BLaER1 (cell line): ENCODE measurements at regions not wholly inside any gene's neighbourhood (a gene's known extent, or its start where the extent isn't known, plus 50 kb on each side); places are given as distances from the start of the nearest gene placed in this dataset.

Experiments
- H3K27ac ChIP-seq: shearing (Covaris generic); formaldehyde crosslinking; 2 replicates; pipeline ENCODE4 v1.8.1; 2022
- H3K27me3 ChIP-seq: shearing (Covaris generic); formaldehyde crosslinking; 2 replicates; pipeline ENCODE4 v1.8.1; 2022
- H3K36me3 ChIP-seq: shearing (Covaris generic); formaldehyde crosslinking; 2 replicates; pipeline ENCODE4 v1.8.1; 2022
- H3K4me1 ChIP-seq: shearing (Covaris generic); formaldehyde crosslinking; 2 replicates; pipeline ENCODE4 v1.8.1; 2022
- H3K4me2 ChIP-seq: shearing (Covaris generic); formaldehyde crosslinking; 2 replicates; pipeline ENCODE4 v1.8.1; 2022
- H3K4me3 ChIP-seq: shearing (Covaris generic); formaldehyde crosslinking; 2 replicates; pipeline ENCODE4 v1.8.1; 2022
- H3K9ac ChIP-seq: shearing (Covaris generic); formaldehyde crosslinking; 2 replicates; pipeline ENCODE4 v1.8.1; 2022
- H3K9me3 ChIP-seq: shearing (Covaris generic); formaldehyde crosslinking; 2 replicates; pipeline ENCODE4 v1.8.1; 2022
- H4K20me1 ChIP-seq: shearing (Covaris generic); formaldehyde crosslinking; 2 replicates; pipeline ENCODE4 v1.8.1; 2022
- Cebpa-rat ChIP-seq: shearing (Covaris generic); IDR thresholded peaks from 2 replicates; pipeline ENCODE4 v1.8.1; 2022

GRCh38 chr3:168860028-168860427, 764.3 kb upstream of the GOLIM4 start:
- H3K36me3 ChIP-seq: no peaks in the 10 kb centered on the region
- H3K4me3 ChIP-seq: no peak overlapping the region
- H4K20me1 ChIP-seq: no peaks in the 10 kb centered on the region
- peak overlapping the region; percentile 83 for H3K4me2 ChIP-seq
- TF ChIP-seq Cebpa-rat: no peak
- no peaks in the 10 kb centered on the region for H3K27me3 ChIP-seq
- peaks cover 22% of the 10 kb centered on the region for H3K9me3 ChIP-seq
- peaks cover 48% of the 10 kb centered on the region for H3K4me1 ChIP-seq
- H3K9ac ChIP-seq: no peak overlapping the region
- no peak overlapping the region for H3K27ac ChIP-seq

- TF ChIP-seq Cebpa-rat: no peak
- Histone ChIP-seq H3K9ac (no peak overlapping the region), H3K9me3 (peaks cover 22% of the 10 kb centered on the region), H3K4me1 (peaks cover 44% of the 10 kb centered on the region), H3K36me3 (no peaks in the 10 kb centered on the region), H3K4me3 (no peak overlapping the region; the same call in 1 of the 2 replicates), H3K27me3 (no peaks in the 10 kb centered on the region), H3K27ac (peak overlapping the region; percentile 18), H4K20me1 (no peaks in the 10 kb centered on the region), H3K4me2 (peak overlapping the region; percentile 83)
Measured at GRCh38 chr3:168859574-168859973, 763.9 kb upstream of the GOLIM4 start.

GRCh38 chr3:168859143-168859542, 763.4 kb upstream of the GOLIM4 start:
- peaks cover 40% of the 10 kb centered on the region for H3K4me1 ChIP-seq
- H3K4me3 ChIP-seq: peak overlapping the region; percentile 29; the same call in 1 of the 2 replicates
- no peak for TF ChIP-seq Cebpa-rat
- no peaks in the 10 kb centered on the region for H3K36me3 ChIP-seq
- peaks cover 22% of the 10 kb centered on the region for H3K9me3 ChIP-seq
- H3K27ac ChIP-seq: peak overlapping the region; percentile 18
- H3K4me2 ChIP-seq: peak overlapping the region; percentile 83
- no peaks in the 10 kb centered on the region for H4K20me1 ChIP-seq
- no peaks in the 10 kb centered on the region for H3K27me3 ChIP-seq
- H3K9ac ChIP-seq: no peak overlapping the region

- no peak overlapping the region for H3K9ac ChIP-seq
- no peak overlapping the region for H3K4me3 ChIP-seq
- H3K4me2 ChIP-seq: peak overlapping the region; percentile 83
- peaks cover 22% of the 10 kb centered on the region for H3K9me3 ChIP-seq
- H3K4me1 ChIP-seq: peaks cover 37% of the 10 kb centered on the region
- H3K36me3 ChIP-seq: no peaks in the 10 kb centered on the region
- H4K20me1 ChIP-seq: no peaks in the 10 kb centered on the region
- peak overlapping the region; percentile 18 for H3K27ac ChIP-seq
- TF ChIP-seq Cebpa-rat: peak; percentile 83
- H3K27me3 ChIP-seq: no peaks in the 10 kb centered on the region
Measured at GRCh38 chr3:168858327-168858726, 762.6 kb upstream of the GOLIM4 start.

GRCh38 chr3:168850109-168850508, 754.4 kb upstream of the GOLIM4 start:
- no peak overlapping the region for H3K27ac ChIP-seq
- no peak overlapping the region for H3K9ac ChIP-seq
- H3K4me2 ChIP-seq: no peak overlapping the region
- H3K36me3 ChIP-seq: no peaks in the 10 kb centered on the region
- H4K20me1 ChIP-seq: no peaks in the 10 kb centered on the region
- no peak overlapping the region for H3K4me3 ChIP-seq
- peaks cover 10% of the 10 kb centered on the region for H3K27me3 ChIP-seq
- TF ChIP-seq Cebpa-rat: no peak
- no peaks in the 10 kb centered on the region; the same call in 1 of the 2 replicates for H3K4me1 ChIP-seq
- no peaks in the 10 kb centered on the region for H3K9me3 ChIP-seq

GRCh38 chr3:168847291-168847883, 751.7 kb upstream of the GOLIM4 start:
- H3K4me2 ChIP-seq: no peak overlapping the region
- TF ChIP-seq Cebpa-rat: no peak

GRCh38 chr3:168844894-168845482, 749.3 kb upstream of the GOLIM4 start:
- Histone ChIP-seq H3K9me3 (no peaks in the 10 kb centered on the region), H3K36me3 (no peaks in the 10 kb centered on the region), H3K4me2 (no peak overlapping the region), H3K9ac (no peak overlapping the region), H3K27ac (no peak overlapping the region), H3K4me1 (no peaks in the 10 kb centered on the region; the same call in 1 of the 2 replicates), H4K20me1 (no peaks in the 10 kb centered on the region), H3K4me3 (no peak overlapping the region), H3K27me3 (peaks cover 13% of the 10 kb centered on the region)
- TF ChIP-seq Cebpa-rat: no peak

More at GRCh38 chr3:168847291-168847883, 751.7 kb upstream of the GOLIM4 start:
- Histone ChIP-seq H3K9me3 (no peaks in the 10 kb centered on the region), H3K4me1 (no peaks in the 10 kb centered on the region; the same call in 1 of the 2 replicates), H4K20me1 (no peaks in the 10 kb centered on the region), H3K27me3 (peaks cover 13% of the 10 kb centered on the region), H3K9ac (no peak overlapping the region), H3K4me3 (no peak overlapping the region), H3K36me3 (no peaks in the 10 kb centered on the region), H3K27ac (no peak overlapping the region)

- no peak overlapping the region for H3K4me2 ChIP-seq
- no peaks in the 10 kb centered on the region for H3K9me3 ChIP-seq
- no peak overlapping the region for H3K4me3 ChIP-seq
- no peak overlapping the region for H3K27ac ChIP-seq
- H3K27me3 ChIP-seq: peaks cover 13% of the 10 kb centered on the region
- H3K4me1 ChIP-seq: no peaks in the 10 kb centered on the region; the same call in 1 of the 2 replicates
- no peaks in the 10 kb centered on the region for H4K20me1 ChIP-seq
- H3K36me3 ChIP-seq: no peaks in the 10 kb centered on the region
- H3K9ac ChIP-seq: no peak overlapping the region
- no peak for TF ChIP-seq Cebpa-rat
Measured at GRCh38 chr3:168844472-168844871, 748.7 kb upstream of the GOLIM4 start.

- Histone ChIP-seq H3K4me3 (no peak overlapping the region), H4K20me1 (no peaks in the 10 kb centered on the region), H3K4me2 (no peak overlapping the region), H3K4me1 (no peaks in the 10 kb centered on the region; the same call in 1 of the 2 replicates), H3K27me3 (peaks cover 13% of the 10 kb centered on the region), H3K9me3 (no peaks in the 10 kb centered on the region), H3K36me3 (no peaks in the 10 kb centered on the region), H3K9ac (no peak overlapping the region), H3K27ac (no peak overlapping the region)
- no peak for TF ChIP-seq Cebpa-rat
Measured at GRCh38 chr3:168843481-168843880, 747.8 kb upstream of the GOLIM4 start.

- TF ChIP-seq Cebpa-rat: no peak
- H3K4me2 ChIP-seq: no peak overlapping the region
Measured at GRCh38 chr3:168839653-168840052, 743.9 kb upstream of the GOLIM4 start.

More at GRCh38 chr3:168839653-168840052, 743.9 kb upstream of the GOLIM4 start:
- H3K27me3 ChIP-seq: no peaks in the 10 kb centered on the region
- no peaks in the 10 kb centered on the region for H3K9me3 ChIP-seq
- no peak overlapping the region for H3K27ac ChIP-seq
- no peaks in the 10 kb centered on the region for H4K20me1 ChIP-seq
- H3K4me3 ChIP-seq: no peak overlapping the region
- H3K36me3 ChIP-seq: no peaks in the 10 kb centered on the region
- no peak overlapping the region for H3K9ac ChIP-seq
- H3K4me1 ChIP-seq: no peaks in the 10 kb centered on the region
